ENCODE measurements at regions not wholly inside any gene's neighbourhood (a gene's known extent, or its start where the extent isn't known, plus 50 kb on each side); places are given as distances from the start of the nearest gene placed in this dataset.

DNA sequence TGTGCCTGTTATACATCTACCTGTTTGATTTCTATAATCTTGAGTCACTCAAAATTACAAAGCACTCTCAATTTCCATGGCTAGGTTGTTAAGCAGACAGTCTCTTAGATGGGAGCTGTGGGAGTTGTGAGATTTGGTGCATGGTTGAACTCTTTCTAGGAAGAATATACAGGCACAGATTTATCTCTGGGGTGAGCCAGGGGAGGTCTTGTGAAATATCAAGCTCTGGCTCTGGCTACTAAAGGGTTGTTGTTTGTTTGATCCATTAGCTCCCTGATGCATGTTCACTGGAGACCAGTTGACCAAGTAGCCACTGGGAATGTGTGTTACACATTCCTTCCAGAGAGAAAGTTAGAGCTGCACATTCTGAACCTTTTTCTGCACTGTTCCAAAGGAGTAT is 117.2 kb upstream of the HMGA2 start:
- TF ChIP-seq POLR2A (IDR thresholded peaks at IDR 0.05): no peak
- TF ChIP-seq, protein P1, sequence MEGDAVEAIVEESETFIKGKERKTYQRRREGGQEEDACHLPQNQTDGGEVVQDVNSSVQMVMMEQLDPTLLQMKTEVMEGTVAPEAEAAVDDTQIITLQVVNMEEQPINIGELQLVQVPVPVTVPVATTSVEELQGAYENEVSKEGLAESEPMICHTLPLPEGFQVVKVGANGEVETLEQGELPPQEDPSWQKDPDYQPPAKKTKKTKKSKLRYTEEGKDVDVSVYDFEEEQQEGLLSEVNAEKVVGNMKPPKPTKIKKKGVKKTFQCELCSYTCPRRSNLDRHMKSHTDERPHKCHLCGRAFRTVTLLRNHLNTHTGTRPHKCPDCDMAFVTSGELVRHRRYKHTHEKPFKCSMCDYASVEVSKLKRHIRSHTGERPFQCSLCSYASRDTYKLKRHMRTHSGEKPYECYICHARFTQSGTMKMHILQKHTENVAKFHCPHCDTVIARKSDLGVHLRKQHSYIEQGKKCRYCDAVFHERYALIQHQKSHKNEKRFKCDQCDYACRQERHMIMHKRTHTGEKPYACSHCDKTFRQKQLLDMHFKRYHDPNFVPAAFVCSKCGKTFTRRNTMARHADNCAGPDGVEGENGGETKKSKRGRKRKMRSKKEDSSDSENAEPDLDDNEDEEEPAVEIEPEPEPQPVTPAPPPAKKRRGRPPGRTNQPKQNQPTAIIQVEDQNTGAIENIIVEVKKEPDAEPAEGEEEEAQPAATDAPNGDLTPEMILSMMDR (IDR thresholded peaks at IDR 0.05): no peak
- intact Hi-C loops (cut with DNase I): no loop called here
- no peak overlapping the region for H3K4me3 ChIP-seq
- no peak for DNase-seq
- no peak overlapping the region for H3K27ac ChIP-seq
- no peaks in the 10 kb centered on the region for H3K4me1 ChIP-seq
- H3K36me3 ChIP-seq: no peaks in the 10 kb centered on the region
- peaks cover 0 to 20% (median 14%) of the 10 kb centered on the region in 3 donors for H3K9me3 ChIP-seq
- peaks cover 0 to 10% (median 0%) of the 10 kb centered on the region in 4 donors for H3K27me3 ChIP-seq

GRCh38 chr12:65712260-65713004 is 111.9 kb upstream of the HMGA2 start:
- H3K36me3 ChIP-seq: no peaks in the 10 kb centered on the region
- intact Hi-C loops (cut with DNase I): no loop called here
- no peak for TF ChIP-seq POLR2A (IDR thresholded peaks at IDR 0.05)
- TF ChIP-seq, protein P1 (IDR thresholded peaks at IDR 0.05): no peak
- no peaks in the 10 kb centered on the region for H3K9me3 ChIP-seq
- DNase-seq: no peak
- H3K4me3 ChIP-seq: no peak overlapping the region
- no peak overlapping the region for H3K27ac ChIP-seq
- 82 to 84% methylated on average over 5 of the region's 5 CpGs for WGBS, 2 donors
- no peaks in the 10 kb centered on the region for H3K4me1 ChIP-seq
- H3K27me3 ChIP-seq: peaks cover 0 to 10% (median 0%) of the 10 kb centered on the region in 4 donors

GRCh38 chr12:65715961-65716360 is 108.3 kb upstream of the HMGA2 start:
- H3K4me3 ChIP-seq: no peak overlapping the region
- 85 to 88% methylated on average over 5 of the region's 5 CpGs for WGBS, 2 donors
- TF ChIP-seq, protein P1 (IDR thresholded peaks at IDR 0.05): no peak
- TF ChIP-seq POLR2A (IDR thresholded peaks at IDR 0.05): no peak

DNA sequence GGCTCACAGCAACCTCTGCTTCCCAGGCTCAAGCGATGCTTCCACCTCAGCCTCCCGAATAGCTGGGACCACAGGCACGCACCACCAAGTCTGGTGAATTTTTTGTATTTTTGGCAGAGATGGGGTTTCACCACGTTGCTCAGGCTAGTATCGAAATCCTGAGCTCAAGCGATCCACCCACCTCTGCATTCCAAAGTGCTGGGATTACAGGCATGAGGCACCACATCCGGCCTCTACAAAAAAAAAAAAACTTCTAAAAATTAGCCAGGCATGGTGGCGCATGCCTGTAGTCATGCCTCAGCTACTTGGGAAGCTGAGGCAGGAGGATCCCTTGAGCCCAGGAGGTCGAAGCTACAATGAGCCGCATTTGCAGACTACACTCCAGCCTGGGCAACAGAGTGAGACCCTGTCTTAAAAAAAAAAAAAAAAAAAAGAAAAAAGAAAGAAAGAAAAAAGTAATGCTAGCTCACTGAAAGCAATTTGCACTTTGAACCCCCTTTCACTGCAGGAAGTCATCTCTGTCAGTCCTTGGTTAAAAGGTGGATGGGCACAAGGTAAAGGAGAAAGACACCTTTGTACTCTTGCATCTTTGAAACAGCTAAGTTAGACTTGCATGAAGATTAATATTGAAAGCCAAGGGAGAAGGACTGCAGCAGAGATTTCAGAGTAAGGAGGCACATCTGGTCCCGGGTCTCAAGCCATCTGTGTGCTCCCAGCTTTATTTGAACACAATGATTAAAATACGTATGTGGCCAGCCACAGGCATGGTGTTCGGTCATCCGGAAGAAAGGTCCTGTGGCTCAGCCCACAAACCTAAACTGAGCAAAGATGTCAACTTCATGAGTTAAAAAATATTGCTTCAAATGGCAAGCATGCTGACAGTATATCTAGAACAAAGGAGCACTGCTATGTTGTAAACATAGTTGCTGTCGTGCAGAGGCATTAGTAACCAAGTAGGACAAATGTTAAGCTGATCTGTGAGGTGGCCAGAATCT is 103.8 kb upstream of the HMGA2 start:
- intact Hi-C loops (cut with DNase I): no loop called here
- H3K4me3 ChIP-seq: no peak overlapping the region
- H3K27ac ChIP-seq: no peak overlapping the region
- DNase-seq: no peak
- H3K9me3 ChIP-seq: no peaks in the 10 kb centered on the region
- no peaks in the 10 kb centered on the region for H3K4me1 ChIP-seq
- 74 to 75% methylated on average over 12 to 13 of the region's 15 CpGs for WGBS, 2 donors
- H3K36me3 ChIP-seq: no peaks in the 10 kb centered on the region
- TF ChIP-seq, protein P1 (IDR thresholded peaks at IDR 0.05): no peak
- TF ChIP-seq POLR2A (IDR thresholded peaks at IDR 0.05): no peak
- H3K27me3 ChIP-seq: peaks cover 0 to 11% (median 0%) of the 10 kb centered on the region in 4 donors

More at GRCh38 chr12:65715961-65716360, 108.3 kb upstream of the HMGA2 start:
- Histone ChIP-seq H3K36me3 (no peaks in the 10 kb centered on the region), H3K27ac (no peak overlapping the region), H3K9me3 (no peaks in the 10 kb centered on the region), H3K4me1 (no peaks in the 10 kb centered on the region), H3K27me3 (no peaks in the 10 kb centered on the region)
- no peak for DNase-seq
- intact Hi-C loops (cut with DNase I): no loop called here
